ENCODE measurements at regions not wholly inside any gene's neighbourhood (a gene's known extent, or its start where the extent isn't known, plus 50 kb on each side); places are given as distances from the start of the nearest gene placed in this dataset.

GRCh38 chr7:91494450-91494849 lies 230.2 kb downstream of the FZD1 start:
- no peaks in the 10 kb centered on the region for H3K27me3 ChIP-seq (ENCODE audit: insufficient read depth, low read length)
- no peak overlapping the region for H3K4me3 ChIP-seq (replicated peaks in 1 of 2; ENCODE audit: low read depth in 1 of 2, low read length in 2 of 2)
- TF ChIP-seq ZFX (IDR thresholded peaks at IDR 0.05) (no peak), YY1 (IDR thresholded peaks at IDR 0.05; ENCODE audit: extremely low read depth, insufficient replicate concordance, low read depth, low read length) (no peak)
- TF ChIP-seq, protein P1, sequence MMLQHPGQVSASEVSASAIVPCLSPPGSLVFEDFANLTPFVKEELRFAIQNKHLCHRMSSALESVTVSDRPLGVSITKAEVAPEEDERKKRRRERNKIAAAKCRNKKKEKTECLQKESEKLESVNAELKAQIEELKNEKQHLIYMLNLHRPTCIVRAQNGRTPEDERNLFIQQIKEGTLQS (IDR thresholded peaks at IDR 0.05) = no peak
- intact Hi-C loops (cut with micrococcal nuclease) = no loop called here
- RAD21 ChIA-PET (ENCODE audit: low non-redundant PET in 1 of 2, low total read pairs in 2 of 2, uncharacterized antibody in 2 of 2, unreplicated experiment in 2 of 2) = no interaction called here
- no peaks in the 10 kb centered on the region for H3K36me3 ChIP-seq (ENCODE audit: control insufficient read depth in 1 of 2, insufficient read depth in 2 of 2, low read length in 2 of 2)
- POLR2A ChIA-PET = no interaction called here
- no peaks in the 10 kb centered on the region for H4K20me1 ChIP-seq (ENCODE audit: insufficient read depth)
- no TSS peak for BruUV-seq (replicated peaks)
- ATAC-seq (no peak), DNase-seq (ENCODE audit: low read depth, low spot score) (no peak)
- no peaks in the 10 kb centered on the region for H3K79me2 ChIP-seq (ENCODE audit: insufficient read depth, low read length)
- no peaks in the 10 kb centered on the region for H3K4me1 ChIP-seq (ENCODE audit: control insufficient read depth in 1 of 2, insufficient read depth in 2 of 2, low read length in 2 of 2)
- H3K27ac ChIP-seq (ENCODE audit: low read depth, low read length) = no peak overlapping the region
- no peak overlapping the region for H3K4me2 ChIP-seq (ENCODE audit: low read length)
- H3K9me3 ChIP-seq (ENCODE audit: control insufficient read depth in 1 of 2, insufficient read depth in 1 of 2, low read depth in 1 of 2, low read length in 2 of 2) = no peaks in the 10 kb centered on the region
- H3K9ac ChIP-seq (ENCODE audit: low read length) = no peak overlapping the region
- H3K9me2 ChIP-seq (ENCODE audit: insufficient read depth) = no peaks in the 10 kb centered on the region
- CTCF ChIA-PET = no interaction called here
- H2AFZ ChIP-seq (ENCODE audit: low read depth, low read length, poor library complexity, severe bottlenecking) = no peak overlapping the region

DNA sequence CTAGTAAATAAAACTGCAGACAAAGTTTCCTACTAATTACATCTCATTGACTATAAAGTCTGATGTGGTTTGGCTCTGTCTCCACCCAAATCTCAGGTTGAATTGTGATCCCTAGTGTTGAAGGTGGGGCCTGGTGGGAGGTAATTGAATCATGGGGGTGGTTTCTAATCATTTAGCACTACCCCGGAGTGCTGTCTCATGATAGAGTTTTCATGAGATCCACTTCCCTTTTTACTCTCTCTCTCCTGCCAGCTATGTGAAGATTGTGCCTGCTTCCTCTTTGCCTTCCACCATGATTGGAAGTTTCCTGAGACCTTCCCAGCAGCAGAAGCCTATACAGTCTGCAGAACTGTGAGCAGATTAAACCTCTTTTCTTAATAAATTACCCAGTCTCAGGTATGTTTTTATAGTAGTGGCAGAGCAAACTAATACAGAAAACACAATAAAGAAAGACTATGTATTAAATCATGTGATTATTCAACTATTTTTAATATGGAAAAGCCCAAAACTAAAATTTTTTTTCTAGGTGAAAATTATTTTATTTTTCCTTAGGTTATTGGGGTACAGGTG lies 232.1 kb downstream of the FZD1 start:
- ChIA-PET POLR2A (no interaction called here), CTCF (no interaction called here)
- H3K36me3 ChIP-seq (ENCODE audit: control insufficient read depth in 1 of 2, insufficient read depth in 2 of 2, low read length in 2 of 2) = no peaks in the 10 kb centered on the region
- no peak for TF ChIP-seq CBX3 (IDR thresholded peaks at IDR 0.05; ENCODE audit: low read depth)
- no peak for TF ChIP-seq YY1 (IDR thresholded peaks at IDR 0.05; ENCODE audit: extremely low read depth, insufficient replicate concordance, low read depth, low read length)
- no peak for TF ChIP-seq FOSL1 (IDR thresholded peaks at IDR 0.05; ENCODE audit: low read depth)
- no peak for TF ChIP-seq CEBPB (IDR thresholded peaks at IDR 0.05; ENCODE audit: low read depth)
- TF ChIP-seq EZH2phosphoT487 (IDR thresholded peaks at IDR 0.05; ENCODE audit: borderline replicate concordance) = no peak
- no peak for TF ChIP-seq ZNF274 (IDR thresholded peaks at IDR 0.05; ENCODE audit: low read depth, low read length)
- TF ChIP-seq POLR2A (IDR thresholded peaks at IDR 0.05; ENCODE audit: borderline replicate concordance, extremely low read depth, insufficient read depth, insufficient read length) = no peak
- TF ChIP-seq RAD21 (IDR thresholded peaks at IDR 0.05; ENCODE audit: low read depth) = no peak
- TF ChIP-seq SRF (IDR thresholded peaks at IDR 0.05; ENCODE audit: low read depth) = no peak
- TF ChIP-seq, protein P2, sequence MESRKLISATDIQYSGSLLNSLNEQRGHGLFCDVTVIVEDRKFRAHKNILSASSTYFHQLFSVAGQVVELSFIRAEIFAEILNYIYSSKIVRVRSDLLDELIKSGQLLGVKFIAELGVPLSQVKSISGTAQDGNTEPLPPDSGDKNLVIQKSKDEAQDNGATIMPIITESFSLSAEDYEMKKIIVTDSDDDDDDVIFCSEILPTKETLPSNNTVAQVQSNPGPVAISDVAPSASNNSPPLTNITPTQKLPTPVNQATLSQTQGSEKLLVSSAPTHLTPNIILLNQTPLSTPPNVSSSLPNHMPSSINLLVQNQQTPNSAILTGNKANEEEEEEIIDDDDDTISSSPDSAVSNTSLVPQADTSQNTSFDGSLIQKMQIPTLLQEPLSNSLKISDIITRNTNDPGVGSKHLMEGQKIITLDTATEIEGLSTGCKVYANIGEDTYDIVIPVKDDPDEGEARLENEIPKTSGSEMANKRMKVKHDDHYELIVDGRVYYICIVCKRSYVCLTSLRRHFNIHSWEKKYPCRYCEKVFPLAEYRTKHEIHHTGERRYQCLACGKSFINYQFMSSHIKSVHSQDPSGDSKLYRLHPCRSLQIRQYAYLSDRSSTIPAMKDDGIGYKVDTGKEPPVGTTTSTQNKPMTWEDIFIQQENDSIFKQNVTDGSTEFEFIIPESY (IDR thresholded peaks at IDR 0.05; ENCODE audit: extremely low read depth, insufficient replicate concordance, low read length) = no peak
- no peak for TF ChIP-seq TCF7L2 (IDR thresholded peaks at IDR 0.05; ENCODE audit: borderline replicate concordance, extremely low read depth, insufficient read depth, insufficient read length)
- TF ChIP-seq, protein P3, sequence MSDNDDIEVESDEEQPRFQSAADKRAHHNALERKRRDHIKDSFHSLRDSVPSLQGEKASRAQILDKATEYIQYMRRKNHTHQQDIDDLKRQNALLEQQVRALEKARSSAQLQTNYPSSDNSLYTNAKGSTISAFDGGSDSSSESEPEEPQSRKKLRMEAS (IDR thresholded peaks at IDR 0.05) = no peak
- no peak for TF ChIP-seq REST (IDR thresholded peaks at IDR 0.05; ENCODE audit: low read depth)
- TF ChIP-seq SIN3A (IDR thresholded peaks at IDR 0.05; ENCODE audit: low read depth) = no peak
- no peak for TF ChIP-seq ZFX (IDR thresholded peaks at IDR 0.05)

More for the DNA sequence above, 232.1 kb downstream of the FZD1 start:
- H3K9me3 ChIP-seq (ENCODE audit: control insufficient read depth in 1 of 2, insufficient read depth in 1 of 2, low read depth in 1 of 2, low read length in 2 of 2) = no peaks in the 10 kb centered on the region
- no peaks in the 10 kb centered on the region for H3K4me1 ChIP-seq (ENCODE audit: control insufficient read depth in 1 of 2, insufficient read depth in 2 of 2, low read length in 2 of 2)
- ATAC-seq (no peak), DNase-seq (ENCODE audit: low read depth, low spot score) (no peak)
- H2AFZ ChIP-seq (ENCODE audit: low read depth, low read length, poor library complexity, severe bottlenecking) = no peak overlapping the region
- H4K20me1 ChIP-seq (ENCODE audit: insufficient read depth) = no peaks in the 10 kb centered on the region
- RAD21 ChIA-PET (ENCODE audit: low non-redundant PET in 1 of 2, low total read pairs in 2 of 2, uncharacterized antibody in 2 of 2, unreplicated experiment in 2 of 2) = no interaction called here
- H3K4me2 ChIP-seq (ENCODE audit: low read length) = no peak overlapping the region
- H3K27ac ChIP-seq (ENCODE audit: low read depth, low read length) = no peak overlapping the region
- BruUV-seq (replicated peaks) = no TSS peak
- no peaks in the 10 kb centered on the region for H3K79me2 ChIP-seq (ENCODE audit: insufficient read depth, low read length)
- no peak overlapping the region for H3K4me3 ChIP-seq (replicated peaks in 1 of 2; ENCODE audit: low read depth in 1 of 2, low read length in 2 of 2)
- intact Hi-C loops (cut with micrococcal nuclease) = no loop called here
- no peaks in the 10 kb centered on the region for H3K27me3 ChIP-seq (ENCODE audit: insufficient read depth, low read length)
- H3K9ac ChIP-seq (ENCODE audit: low read length) = no peak overlapping the region
- H3K9me2 ChIP-seq (ENCODE audit: insufficient read depth) = no peaks in the 10 kb centered on the region
